Ovary (tissue), 7 donors: ENCODE measurements at regions not wholly inside any gene's neighbourhood (a gene's known extent, or its start where the extent isn't known, plus 50 kb on each side); places are given as distances from the start of the nearest gene placed in this dataset.

Experiments used
- DNase-seq, 5 donors: peaks; one replicate each; pipeline ENCODE4 v3.0.0-alpha.2; 2019 to 2020
- H3K27ac ChIP-seq, 2 donors: fragments of 200-600 bp; one replicate each; pipeline versions ENCODE4 v1.5.1 to v1.8.0; 2019 to 2022
- H3K27me3 ChIP-seq: fragments of 200-600 bp; one replicate; pipeline ENCODE4 v1.8.0; 2022
- H3K36me3 ChIP-seq: fragments of 200-600 bp; sonication (generic); one replicate; pipeline ENCODE4 v1.5.1; 2019
- H3K4me1 ChIP-seq: one replicate; pipeline ENCODE4 v1.8.1; 2013; ENCODE audit warnings: mild to moderate bottlenecking, moderate library complexity; ENCODE audit not compliant: insufficient read depth
- H3K4me3 ChIP-seq: fragments of 200-600 bp; sonication (generic); one replicate; pipeline ENCODE4 v1.5.1; 2017
- H3K9me3 ChIP-seq, 2 donors: fragments of 200-600 bp in 1 of 2; sonication (generic) in 1 of 2; one replicate each; pipeline versions ENCODE4 v1.5.1 to v1.8.1; 2013 to 2019; ENCODE audit warnings: mild to moderate bottlenecking in 1 of 2, moderate library complexity in 1 of 2
- EP300 ChIP-seq: sonication (generic); formaldehyde crosslinking; IDR thresholded peaks from one replicate; pipeline ENCODE4 v1.6.1; 2017; ENCODE audit warnings: antibody characterized with exemption
- POLR2A ChIP-seq: fragments of 450-650 bp; IDR thresholded peaks from one replicate; pipeline ENCODE4 v1.6.1; 2017; ENCODE audit warnings: antibody characterized with exemption, mild to moderate bottlenecking, moderate library complexity
- WGBS, 3 donors: extraction: QIAGEN DNeasy Blood & Tissue Kit in 1 of 3; methylation state at CpG; one replicate each; pipeline versions ENCODE4 v1.1.5 to v1.1.7; 2013 to 2017; 5-methylcytosine and 5-hydroxymethylcytosine counted together
- intact Hi-C, 4 donors: fragments of 100-400 bp; cut with DNase I; formaldehyde crosslinking; loops; one replicate each; pipeline versions ENCODE4 v1.11.0 to v1.15.1; 2022 to 2023
- TF ChIP-seq, protein P1 (sequence below), 3 donors: fragments of 450-650 bp in 2 of 3; fragments of 200-600 bp in 1 of 3; IDR thresholded peaks; one replicate each; pipeline versions ENCODE4 v1.5.1 to v1.8.0; 2016 to 2022; ENCODE audit warnings: antibody characterized with exemption in 3 of 3, mild to moderate bottlenecking in 1 of 3
- donor health status: DM: no; HTN: no; CAD: no; lungs with moderate emphysema.
- donor health status: DM: no; HTN: no; CAD: no.
- donor health status: Bipolar disorder and iron deficiency.
- donor health status: DM: no; HTN: no; CAD: no.
- donor health status: DM: yes; HTN: yes; CAD: no.

DNA sequence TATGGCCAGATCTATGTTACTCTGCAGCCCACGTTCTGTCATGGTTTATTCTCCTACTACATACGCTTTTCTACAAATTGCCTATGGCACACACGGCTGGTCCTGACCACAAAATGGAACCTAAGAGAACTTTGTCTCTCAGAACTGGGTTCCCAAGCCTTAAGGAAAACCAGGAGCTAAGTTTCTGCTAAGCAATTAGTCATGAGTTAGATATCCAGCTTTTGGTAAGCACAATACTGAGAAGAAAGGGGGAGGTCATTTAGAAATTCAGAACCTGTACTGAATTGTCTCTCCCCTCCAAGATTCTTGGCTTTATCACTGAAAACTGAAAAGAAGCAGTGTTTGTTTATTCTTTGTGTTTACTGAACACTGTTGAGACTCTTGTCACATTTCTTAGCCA lies 283.5 kb upstream of the TANK start:
- DNase-seq = no peak
- H3K4me1 ChIP-seq = no peaks in the 10 kb centered on the region
- no peaks in the 10 kb centered on the region for H3K36me3 ChIP-seq
- intact Hi-C loops = no loop called here
- 88 to 94% (median 90%) methylated on average over 3 of the region's 3 CpGs for WGBS, 3 donors
- H3K27me3 ChIP-seq = no peaks in the 10 kb centered on the region
- no peak overlapping the region for H3K4me3 ChIP-seq
- H3K27ac ChIP-seq = no peak overlapping the region
- no peaks in the 10 kb centered on the region for H3K9me3 ChIP-seq
- TF ChIP-seq POLR2A (no peak), EP300 (no peak)
- TF ChIP-seq, protein P1, sequence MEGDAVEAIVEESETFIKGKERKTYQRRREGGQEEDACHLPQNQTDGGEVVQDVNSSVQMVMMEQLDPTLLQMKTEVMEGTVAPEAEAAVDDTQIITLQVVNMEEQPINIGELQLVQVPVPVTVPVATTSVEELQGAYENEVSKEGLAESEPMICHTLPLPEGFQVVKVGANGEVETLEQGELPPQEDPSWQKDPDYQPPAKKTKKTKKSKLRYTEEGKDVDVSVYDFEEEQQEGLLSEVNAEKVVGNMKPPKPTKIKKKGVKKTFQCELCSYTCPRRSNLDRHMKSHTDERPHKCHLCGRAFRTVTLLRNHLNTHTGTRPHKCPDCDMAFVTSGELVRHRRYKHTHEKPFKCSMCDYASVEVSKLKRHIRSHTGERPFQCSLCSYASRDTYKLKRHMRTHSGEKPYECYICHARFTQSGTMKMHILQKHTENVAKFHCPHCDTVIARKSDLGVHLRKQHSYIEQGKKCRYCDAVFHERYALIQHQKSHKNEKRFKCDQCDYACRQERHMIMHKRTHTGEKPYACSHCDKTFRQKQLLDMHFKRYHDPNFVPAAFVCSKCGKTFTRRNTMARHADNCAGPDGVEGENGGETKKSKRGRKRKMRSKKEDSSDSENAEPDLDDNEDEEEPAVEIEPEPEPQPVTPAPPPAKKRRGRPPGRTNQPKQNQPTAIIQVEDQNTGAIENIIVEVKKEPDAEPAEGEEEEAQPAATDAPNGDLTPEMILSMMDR (IDR thresholded peaks at IDR 0.05) = no peak

DNA sequence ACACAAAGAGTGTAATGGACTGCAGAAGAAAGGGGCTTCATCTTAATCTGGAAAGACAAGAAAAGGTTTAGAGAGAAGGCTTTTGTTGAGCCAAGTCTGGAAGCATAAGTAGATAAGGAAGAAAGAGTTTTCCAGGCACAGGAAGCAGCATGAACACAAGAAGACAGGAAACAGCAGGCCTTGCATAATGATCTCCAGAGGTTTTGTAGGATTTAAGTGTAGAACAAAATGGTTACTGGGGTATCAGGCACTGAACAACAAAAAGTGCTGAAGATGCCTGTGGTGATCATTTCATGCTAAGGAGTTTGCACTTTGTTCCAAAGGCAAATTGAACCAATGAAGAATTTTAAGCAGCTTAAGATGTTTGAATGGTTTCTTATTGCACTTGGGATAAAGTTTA lies 281.6 kb upstream of the TANK start:
- H3K4me1 ChIP-seq = no peaks in the 10 kb centered on the region
- no peaks in the 10 kb centered on the region for H3K9me3 ChIP-seq
- no peak for DNase-seq
- no peak overlapping the region for H3K4me3 ChIP-seq
- no peak overlapping the region for H3K27ac ChIP-seq
- H3K36me3 ChIP-seq = no peaks in the 10 kb centered on the region
- no peaks in the 10 kb centered on the region for H3K27me3 ChIP-seq
- no peak for TF ChIP-seq POLR2A
- no peak for TF ChIP-seq EP300
- TF ChIP-seq, protein P1 (IDR thresholded peaks at IDR 0.05) = no peak
- intact Hi-C loops = no loop called here

- Histone ChIP-seq H3K36me3 (no peaks in the 10 kb centered on the region), H3K4me3 (no peak overlapping the region), H3K27ac (no peak overlapping the region), H3K9me3 (no peaks in the 10 kb centered on the region), H3K4me1 (no peaks in the 10 kb centered on the region), H3K27me3 (no peaks in the 10 kb centered on the region)
- intact Hi-C loops = no loop called here
- no peak for TF ChIP-seq POLR2A
- TF ChIP-seq, protein P1 (IDR thresholded peaks at IDR 0.05) = no peak
- no peak for TF ChIP-seq EP300
- no peak for DNase-seq
- WGBS, 3 donors = 73 to 80% (median 80%) methylated on average over 3 of the region's 3 CpGs
Measured at GRCh38 chr2:160882906-160883305, 277.3 kb upstream of the TANK start.

- no peaks in the 10 kb centered on the region for H3K36me3 ChIP-seq
- no peaks in the 10 kb centered on the region for H3K4me1 ChIP-seq
- H3K4me3 ChIP-seq = no peak overlapping the region
- no peak overlapping the region for H3K27ac ChIP-seq
- no peak for DNase-seq
- TF ChIP-seq, protein P1 (IDR thresholded peaks at IDR 0.05) = no peak
- TF ChIP-seq EP300 (no peak), POLR2A (no peak)
- H3K9me3 ChIP-seq = no peaks in the 10 kb centered on the region
- WGBS, 3 donors = 69 to 73% (median 70%) methylated on average over 6 of the region's 6 CpGs
- no peaks in the 10 kb centered on the region for H3K27me3 ChIP-seq
- intact Hi-C loops = no loop called here
Measured at GRCh38 chr2:160884056-160884455, 276.2 kb upstream of the TANK start.
